ENCODE measurements at regions not wholly inside any gene's neighbourhood (a gene's known extent, or its start where the extent isn't known, plus 50 kb on each side); places are given as distances from the start of the nearest gene placed in this dataset.

DNA sequence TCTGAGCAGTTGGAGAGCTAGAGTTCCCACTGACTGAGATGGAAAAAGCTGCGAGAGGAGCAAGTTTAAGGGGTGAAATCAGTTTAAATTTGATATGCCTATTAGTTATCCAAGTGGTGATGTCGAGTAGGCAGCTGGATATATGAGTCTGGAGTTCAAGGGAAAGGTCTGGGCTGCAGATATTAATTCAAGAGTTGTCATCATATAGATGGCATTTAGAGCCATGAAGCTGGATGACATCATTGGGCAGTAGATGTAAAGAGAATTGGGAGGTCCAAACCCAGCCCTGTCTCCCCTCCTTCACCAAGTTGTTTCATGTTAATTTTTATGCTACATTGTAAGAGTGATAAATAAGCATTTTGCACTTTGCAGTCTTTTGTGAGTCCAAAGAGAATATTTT is 898.1 kb downstream of the GALC start:
- Histone ChIP-seq H4K20me1 (ENCODE audit: low read depth) (no peaks in the 10 kb centered on the region), H3F3A (ENCODE audit: low read depth) (no peaks in the 10 kb centered on the region), H3K9ac (no peak overlapping the region), H3K79me2 (ENCODE audit: low read depth) (no peaks in the 10 kb centered on the region), H3K4me3 (no peak overlapping the region), H3K36me3 (no peaks in the 10 kb centered on the region), H3K4me2 (no peak overlapping the region), H3K9me3 (ENCODE audit: low read depth) (no peaks in the 10 kb centered on the region), H3K27ac (no peak overlapping the region), H2AFZ (replicated peaks) (no peak overlapping the region), H3K27me3 (no peaks in the 10 kb centered on the region), H3K4me1 (no peaks in the 10 kb centered on the region)
- Mint-ChIP-seq H3K9me3 (peaks cover under 1% of the 10 kb centered on the region), H3K4me1 (no peaks in the 10 kb centered on the region), H3K27me3 (ENCODE audit: insufficient read depth, low read depth) (no peaks in the 10 kb centered on the region), H3K36me3 (no peaks in the 10 kb centered on the region), H3K27ac (no peak overlapping the region), H3K4me3 (no peak overlapping the region)
- DNase-seq (ENCODE audit: low spot score), result no peak
- TF ChIP-seq EZH2phosphoT487 (IDR thresholded peaks at IDR 0.05), result no peak
- TF ChIP-seq EZH2 (IDR thresholded peaks at IDR 0.05), result no peak
- TF ChIP-seq CTCF (IDR thresholded peaks at IDR 0.05), result no peak

GRCh38 chr14:87088588-87088987 is 904.4 kb downstream of the GALC start:
- H3K27me3 ChIP-seq, result no peaks in the 10 kb centered on the region
- H3K4me3 Mint-ChIP-seq, result no peak overlapping the region
- H2AFZ ChIP-seq (replicated peaks), result no peak overlapping the region
- no peaks in the 10 kb centered on the region for H3F3A ChIP-seq (ENCODE audit: low read depth)
- H3K36me3 ChIP-seq, result no peaks in the 10 kb centered on the region
- H3K9ac ChIP-seq, result no peak overlapping the region
- H3K4me1 Mint-ChIP-seq, result no peaks in the 10 kb centered on the region
- no peaks in the 10 kb centered on the region for H4K20me1 ChIP-seq (ENCODE audit: low read depth)
- DNase-seq (ENCODE audit: low spot score), result no peak
- no peak overlapping the region for H3K4me2 ChIP-seq
- H3K9me3 ChIP-seq (ENCODE audit: low read depth), result no peaks in the 10 kb centered on the region
- no peak overlapping the region for H3K4me3 ChIP-seq
- H3K27ac ChIP-seq, result no peak overlapping the region
- no peaks in the 10 kb centered on the region for H3K4me1 ChIP-seq
- H3K36me3 Mint-ChIP-seq, result no peaks in the 10 kb centered on the region
- H3K79me2 ChIP-seq (ENCODE audit: low read depth), result no peaks in the 10 kb centered on the region
- no peak overlapping the region for H3K27ac Mint-ChIP-seq
- TF ChIP-seq EZH2phosphoT487 (IDR thresholded peaks at IDR 0.05) (no peak), EZH2 (IDR thresholded peaks at IDR 0.05) (no peak), CTCF (IDR thresholded peaks at IDR 0.05) (no peak)
- H3K27me3 Mint-ChIP-seq (ENCODE audit: insufficient read depth, low read depth), result no peaks in the 10 kb centered on the region
- H3K9me3 Mint-ChIP-seq, result peaks cover 2% of the 10 kb centered on the region

DNA sequence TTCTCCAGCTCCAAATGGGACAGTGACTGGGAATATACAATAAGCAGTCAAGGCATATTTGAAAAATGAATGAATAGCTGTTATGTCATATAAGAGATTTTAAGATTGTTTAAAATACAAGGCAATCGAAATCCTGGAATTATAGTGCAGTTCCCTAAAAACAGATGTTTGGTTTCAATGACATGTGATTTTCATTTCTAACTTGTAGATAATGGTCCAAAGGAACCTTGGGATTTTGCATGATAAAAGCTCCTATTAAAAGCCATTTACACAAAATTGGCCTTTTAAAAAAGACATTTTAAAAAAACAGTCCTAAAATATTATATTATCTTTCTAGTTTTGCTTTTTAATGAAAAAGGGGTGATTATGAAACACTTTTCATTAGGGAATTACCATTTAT is 905.1 kb downstream of the GALC start:
- no peaks in the 10 kb centered on the region for H3K36me3 ChIP-seq
- no peaks in the 10 kb centered on the region for H3K4me1 ChIP-seq
- no peaks in the 10 kb centered on the region for H3K9me3 ChIP-seq (ENCODE audit: low read depth)
- no peak overlapping the region for H3K9ac ChIP-seq
- no peaks in the 10 kb centered on the region for H4K20me1 ChIP-seq (ENCODE audit: low read depth)
- no peak overlapping the region for H3K4me3 Mint-ChIP-seq
- no peak overlapping the region for H3K4me3 ChIP-seq
- H3K27ac Mint-ChIP-seq, result no peak overlapping the region
- H3K27me3 Mint-ChIP-seq (ENCODE audit: insufficient read depth, low read depth), result no peaks in the 10 kb centered on the region
- H3F3A ChIP-seq (ENCODE audit: low read depth), result no peaks in the 10 kb centered on the region
- peaks cover 2% of the 10 kb centered on the region for H3K9me3 Mint-ChIP-seq
- H3K4me1 Mint-ChIP-seq, result no peaks in the 10 kb centered on the region
- TF ChIP-seq EZH2phosphoT487 (IDR thresholded peaks at IDR 0.05) (no peak), CTCF (IDR thresholded peaks at IDR 0.05) (no peak), EZH2 (IDR thresholded peaks at IDR 0.05) (no peak)
- H3K79me2 ChIP-seq (ENCODE audit: low read depth), result no peaks in the 10 kb centered on the region
- H2AFZ ChIP-seq (replicated peaks), result no peak overlapping the region
- H3K4me2 ChIP-seq, result no peak overlapping the region
- H3K27ac ChIP-seq, result no peak overlapping the region
- DNase-seq (ENCODE audit: low spot score), result no peak
- no peaks in the 10 kb centered on the region for H3K27me3 ChIP-seq
- no peaks in the 10 kb centered on the region for H3K36me3 Mint-ChIP-seq

GRCh38 chr14:87084908-87085307 is 908.1 kb downstream of the GALC start:
- Histone ChIP-seq H3F3A (ENCODE audit: low read depth) (no peaks in the 10 kb centered on the region), H3K4me1 (no peaks in the 10 kb centered on the region), H3K4me3 (no peak overlapping the region), H3K36me3 (no peaks in the 10 kb centered on the region), H3K9ac (no peak overlapping the region), H3K27ac (no peak overlapping the region), H3K27me3 (no peaks in the 10 kb centered on the region), H2AFZ (replicated peaks) (no peak overlapping the region), H3K9me3 (ENCODE audit: low read depth) (no peaks in the 10 kb centered on the region), H4K20me1 (ENCODE audit: low read depth) (no peaks in the 10 kb centered on the region), H3K79me2 (ENCODE audit: low read depth) (no peaks in the 10 kb centered on the region), H3K4me2 (no peak overlapping the region)
- no peak for TF ChIP-seq CTCF (IDR thresholded peaks at IDR 0.05)
- TF ChIP-seq EZH2 (IDR thresholded peaks at IDR 0.05), result no peak
- TF ChIP-seq EZH2phosphoT487 (IDR thresholded peaks at IDR 0.05), result no peak
- no peaks in the 10 kb centered on the region for H3K27me3 Mint-ChIP-seq (ENCODE audit: insufficient read depth, low read depth)
- no peak overlapping the region for H3K4me3 Mint-ChIP-seq
- DNase-seq (ENCODE audit: low spot score), result no peak
- no peak overlapping the region for H3K27ac Mint-ChIP-seq
- no peaks in the 10 kb centered on the region for H3K36me3 Mint-ChIP-seq
- no peaks in the 10 kb centered on the region for H3K4me1 Mint-ChIP-seq
- H3K9me3 Mint-ChIP-seq, result peaks cover 2% of the 10 kb centered on the region

All from neural progenitor cell (in vitro differentiated cells).